A673 (cell line): ENCODE measurements at regions not wholly inside any gene's neighbourhood (a gene's known extent, or its start where the extent isn't known, plus 50 kb on each side); places are given as distances from the start of the nearest gene placed in this dataset.

ENCODE experiments used
- BruUV-seq: library from RNA; stranded (reverse); fragments of 400-500 nt; replicated peaks from 2 replicates; lab custom pipeline; 2021; lab: Mats Ljungman, UMichigan
- CTCF ChIA-PET: fragments of 300-600 bp; sonication (Branson Sonifier 250); formaldehyde crosslinking; loops from one replicate; lab custom pipeline; 2022; ENCODE audit warnings: antibody characterized with exemption; lab: Charles Lee
- POLR2A ChIA-PET: fragments of 300-600 bp; sonication (Branson Sonifier 250); formaldehyde crosslinking; loops from one replicate; lab custom pipeline; 2022; ENCODE audit warnings: antibody characterized with exemption; ENCODE audit not compliant: low non-redundant PET; lab: Charles Lee
- DNase-seq: peaks from one replicate; pipeline ENCODE4 v3.0.0-alpha.2; 2015; ENCODE audit warnings: low spot score
- H3K27ac ChIP-seq: fragments of 200-600 bp; sonication (generic); 2 replicates; pipeline ENCODE4 v1.5.1; 2016; ENCODE audit warnings: mixed run types, low read depth, mild to moderate bottlenecking, mixed read lengths, antibody characterized with exemption, low read length; ENCODE audit not compliant: poor library complexity, severe bottlenecking
- H3K27me3 ChIP-seq: fragments of 200-600 bp; sonication (generic); replicated peaks from 2 replicates; pipeline ENCODE4 v1.6.1; 2017; ENCODE audit warnings: mixed run types, low read depth, mild to moderate bottlenecking, mixed read lengths, antibody characterized with exemption, low read length; ENCODE audit not compliant: insufficient read depth, poor library complexity
- H3K36me3 ChIP-seq: fragments of 200-600 bp; sonication (generic); 2 replicates; pipeline ENCODE4 v1.6.1; 2016; ENCODE audit warnings: mixed run types, mild to moderate bottlenecking, mixed read lengths, antibody characterized with exemption, low read length; ENCODE audit not compliant: insufficient read depth, poor library complexity, severe bottlenecking
- H3K4me1 ChIP-seq: fragments of 200-600 bp; sonication (generic); 2 replicates; pipeline ENCODE4 v1.6.1; 2017; ENCODE audit warnings: mixed run types, mild to moderate bottlenecking, mixed read lengths, antibody characterized with exemption, low read length; ENCODE audit not compliant: insufficient read depth, poor library complexity, severe bottlenecking
- H3K4me3 ChIP-seq: fragments of 200-600 bp; sonication (generic); 2 replicates; pipeline ENCODE4 v1.5.1; 2016; ENCODE audit warnings: low read depth, mixed run types, mild to moderate bottlenecking, mixed read lengths, low read length; ENCODE audit not compliant: poor library complexity, severe bottlenecking
- H3K9me3 ChIP-seq: fragments of 200-600 bp; sonication (generic); 2 replicates; pipeline ENCODE4 v1.6.1; 2016; ENCODE audit warnings: mixed run types, low read depth, mild to moderate bottlenecking, mixed read lengths, antibody characterized with exemption, low read length; ENCODE audit not compliant: poor library complexity, severe bottlenecking
- EZH2 ChIP-seq: fragments of 200-600 bp; sonication (generic); IDR thresholded peaks from 2 replicates; pipeline ENCODE4 v1.6.1; 2017; ENCODE audit warnings: borderline replicate concordance, low read depth, mild to moderate bottlenecking, mixed read lengths, antibody characterized with exemption, low read length; ENCODE audit not compliant: poor library complexity, severe bottlenecking
- intact Hi-C: fragments of 100-400 bp; cut with micrococcal nuclease; formaldehyde crosslinking; loops from one replicate; pipeline ENCODE4 v1.10.0; 2022; ENCODE audit not compliant: unreplicated experiment
- TF ChIP-seq, protein P1 (sequence below): fragments of 300-800, 200-600 bp; sonication (generic); conservative IDR thresholded peaks from 2 replicates; pipeline ENCODE4 v1.5.1; 2017; ENCODE audit warnings: low read depth, mild to moderate bottlenecking, antibody characterized with exemption, low read length, moderate library complexity, mixed read lengths

- H3K36me3 ChIP-seq, result no peaks in the 10 kb centered on the region
- ChIA-PET POLR2A (no interaction called here), CTCF (no interaction called here)
- intact Hi-C loops, result no loop called here
- no peaks in the 10 kb centered on the region for H3K9me3 ChIP-seq
- no peaks in the 10 kb centered on the region for H3K4me1 ChIP-seq
- TF ChIP-seq, protein P1, sequence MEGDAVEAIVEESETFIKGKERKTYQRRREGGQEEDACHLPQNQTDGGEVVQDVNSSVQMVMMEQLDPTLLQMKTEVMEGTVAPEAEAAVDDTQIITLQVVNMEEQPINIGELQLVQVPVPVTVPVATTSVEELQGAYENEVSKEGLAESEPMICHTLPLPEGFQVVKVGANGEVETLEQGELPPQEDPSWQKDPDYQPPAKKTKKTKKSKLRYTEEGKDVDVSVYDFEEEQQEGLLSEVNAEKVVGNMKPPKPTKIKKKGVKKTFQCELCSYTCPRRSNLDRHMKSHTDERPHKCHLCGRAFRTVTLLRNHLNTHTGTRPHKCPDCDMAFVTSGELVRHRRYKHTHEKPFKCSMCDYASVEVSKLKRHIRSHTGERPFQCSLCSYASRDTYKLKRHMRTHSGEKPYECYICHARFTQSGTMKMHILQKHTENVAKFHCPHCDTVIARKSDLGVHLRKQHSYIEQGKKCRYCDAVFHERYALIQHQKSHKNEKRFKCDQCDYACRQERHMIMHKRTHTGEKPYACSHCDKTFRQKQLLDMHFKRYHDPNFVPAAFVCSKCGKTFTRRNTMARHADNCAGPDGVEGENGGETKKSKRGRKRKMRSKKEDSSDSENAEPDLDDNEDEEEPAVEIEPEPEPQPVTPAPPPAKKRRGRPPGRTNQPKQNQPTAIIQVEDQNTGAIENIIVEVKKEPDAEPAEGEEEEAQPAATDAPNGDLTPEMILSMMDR, result no peak
- TF ChIP-seq EZH2, result no peak
- H3K27ac ChIP-seq, result no peak overlapping the region
- BruUV-seq, result no TSS peak
- no peak overlapping the region for H3K4me3 ChIP-seq
- no peak for DNase-seq
- H3K27me3 ChIP-seq, result no peaks in the 10 kb centered on the region
Measured at GRCh38 chr7:33726582-33726981, 178.8 kb upstream of the BMPER start.

GRCh38 chr7:33727315-33727714 is 178.0 kb upstream of the BMPER start:
- Histone ChIP-seq H3K27me3 (no peaks in the 10 kb centered on the region), H3K36me3 (no peaks in the 10 kb centered on the region), H3K27ac (no peak overlapping the region), H3K9me3 (no peaks in the 10 kb centered on the region), H3K4me3 (no peak overlapping the region), H3K4me1 (no peaks in the 10 kb centered on the region)
- no TSS peak for BruUV-seq
- DNase-seq, result no peak
- intact Hi-C loops, result no loop called here
- ChIA-PET POLR2A (no interaction called here), CTCF (no interaction called here)
- no peak for TF ChIP-seq EZH2
- TF ChIP-seq, protein P1, result no peak

GRCh38 chr7:33728873-33729551 is 176.3 kb upstream of the BMPER start:
- BruUV-seq, result no TSS peak
- Histone ChIP-seq H3K9me3 (no peaks in the 10 kb centered on the region), H3K4me3 (no peak overlapping the region), H3K27ac (no peak overlapping the region), H3K27me3 (no peaks in the 10 kb centered on the region), H3K36me3 (no peaks in the 10 kb centered on the region), H3K4me1 (no peaks in the 10 kb centered on the region)
- CTCF ChIA-PET, result no interaction called here
- intact Hi-C loops, result no loop called here
- TF ChIP-seq, protein P1, result no peak
- TF ChIP-seq EZH2, result no peak
- DNase-seq, result no peak
- POLR2A ChIA-PET, result no interaction called here
